Right lobe of liver (tissue), 4 donors: ENCODE measurements at regions not wholly inside any gene's neighbourhood (a gene's known extent, or its start where the extent isn't known, plus 50 kb on each side); places are given as distances from the start of the nearest gene placed in this dataset.

Source experiments
- CTCF ChIP-seq, 4 donors: fragments of 200-600 bp in 3 of 4; fragments of 450-650 bp in 1 of 4; IDR thresholded peaks; one replicate each; pipeline versions ENCODE4 v1.5.1 to v1.8.0; 2016 to 2022; ENCODE audit warnings: antibody characterized with exemption in 4 of 4, mild to moderate bottlenecking in 2 of 4
- POLR2A ChIP-seq: fragments of 450-650 bp; IDR thresholded peaks from one replicate; pipeline ENCODE4 v1.6.1; 2017; ENCODE audit warnings: antibody characterized with exemption, mild to moderate bottlenecking
- donor health status: DM: no; HTN: no; CAD: no.
- donor health status: DM: no; HTN: no; CAD: no.
- donor health status: DM: no; HTN: yes; CAD: no.

GRCh38 chr12:32031109-32031508, 71.9 kb downstream of the RESF1 start:
- TF ChIP-seq CTCF (IDR thresholded peaks at IDR 0.05) (no peak), POLR2A (no peak)
